WTC11 (cell line): ENCODE measurements at regions not wholly inside any gene's neighbourhood (a gene's known extent, or its start where the extent isn't known, plus 50 kb on each side); places are given as distances from the start of the nearest gene placed in this dataset.

Source experiments
- ATF1 ChIP-seq: sonication (generic); formaldehyde crosslinking; IDR thresholded peaks from 2 replicates; pipeline ENCODE4 v1.8.1; 2023; ENCODE audit warnings: mild to moderate bottlenecking, moderate library complexity, missing genetic modification reagents
- CREM ChIP-seq: sonication (generic); formaldehyde crosslinking; IDR thresholded peaks from 2 replicates; pipeline ENCODE4 v1.8.1; 2022; ENCODE audit warnings: mild to moderate bottlenecking, missing genetic modification reagents, moderate library complexity
- KAT7 ChIP-seq: sonication (generic); formaldehyde crosslinking; IDR thresholded peaks from 2 replicates; pipeline ENCODE4 v1.8.1; 2023; ENCODE audit warnings: missing genetic modification reagents, mild to moderate bottlenecking, borderline replicate concordance
- NFYB ChIP-seq: sonication (generic); formaldehyde crosslinking; conservative IDR thresholded peaks from 2 replicates; pipeline ENCODE4 v1.8.0; 2022; ENCODE audit warnings: low read depth, missing genetic modification reagents
- ZNF138 ChIP-seq: sonication (generic); formaldehyde crosslinking; conservative IDR thresholded peaks from 2 replicates; pipeline ENCODE4 v1.8.1; 2022; ENCODE audit warnings: mild to moderate bottlenecking, moderate library complexity, missing genetic modification reagents
- TF ChIP-seq, protein P1 (sequence below): sonication (generic); formaldehyde crosslinking; IDR thresholded peaks from 2 replicates; pipeline ENCODE4 v1.8.0; 2022; ENCODE audit warnings: mild to moderate bottlenecking, missing genetic modification reagents
- TF ChIP-seq, protein P2 (sequence below): fragments of 200-600 bp; IDR thresholded peaks from 2 replicates; pipeline ENCODE4 v1.8.0; 2022; ENCODE audit warnings: antibody characterized with exemption
- TF ChIP-seq, protein P3 (sequence below): sonication (generic); formaldehyde crosslinking; IDR thresholded peaks from 2 replicates; pipeline ENCODE4 v1.8.1; 2023; ENCODE audit warnings: mild to moderate bottlenecking, missing genetic modification reagents, moderate library complexity
- TF ChIP-seq, protein P4 (sequence below): sonication (generic); formaldehyde crosslinking; IDR thresholded peaks from 2 replicates; pipeline ENCODE4 v1.8.1; 2022; ENCODE audit warnings: mild to moderate bottlenecking, missing genetic modification reagents, moderate library complexity, borderline replicate concordance
- TF ChIP-seq, protein P5 (sequence below): fragments of 250-450 bp; sonication (Bioruptor Pico); IDR thresholded peaks from 2 replicates; pipeline ENCODE4 v1.9.0; 2021; ENCODE audit warnings: mild to moderate bottlenecking, borderline replicate concordance

DNA sequence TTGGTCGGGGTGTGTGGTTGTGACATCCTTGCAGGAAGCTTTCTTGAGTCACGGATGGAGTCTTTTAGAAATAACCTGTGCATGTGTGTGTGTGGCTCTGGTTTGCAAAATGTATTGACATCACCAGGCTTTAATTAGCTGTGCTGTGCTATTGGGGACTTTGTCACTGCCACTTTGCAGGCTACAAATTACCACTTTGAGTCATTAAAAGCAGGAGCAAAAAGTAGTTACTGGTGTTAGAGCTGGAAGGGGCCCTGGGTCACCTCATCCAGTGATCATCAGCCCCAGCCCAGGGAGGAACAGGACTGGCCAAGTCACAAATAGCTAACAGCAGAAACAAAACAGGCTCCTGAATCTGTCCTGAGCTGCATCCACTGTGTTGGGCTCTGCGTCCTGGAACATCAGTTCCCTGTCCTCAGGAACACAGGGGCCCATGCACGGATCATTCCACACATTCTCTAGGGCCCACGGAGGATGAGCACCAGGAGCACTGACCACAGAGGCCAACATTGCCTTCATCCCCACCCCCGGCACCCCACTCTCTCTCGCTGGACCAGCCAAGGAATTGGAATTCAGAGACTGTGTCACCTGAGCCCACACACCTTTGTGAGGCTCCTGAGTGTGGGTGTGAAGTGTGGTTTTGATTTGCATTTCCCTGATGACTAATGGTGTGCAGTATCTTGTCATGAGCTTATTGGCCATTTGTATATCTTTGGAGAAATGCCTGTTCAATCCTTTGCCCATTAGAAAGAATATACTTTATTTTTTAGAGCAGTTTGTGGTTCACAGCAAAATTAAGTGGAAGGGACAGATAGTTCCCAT lies 280.1 kb upstream of the C1orf174 start:
- TF ChIP-seq, protein P1, sequence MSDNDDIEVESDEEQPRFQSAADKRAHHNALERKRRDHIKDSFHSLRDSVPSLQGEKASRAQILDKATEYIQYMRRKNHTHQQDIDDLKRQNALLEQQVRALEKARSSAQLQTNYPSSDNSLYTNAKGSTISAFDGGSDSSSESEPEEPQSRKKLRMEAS (CRISPR knock-in tag), result no peak
- TF ChIP-seq, protein P2, sequence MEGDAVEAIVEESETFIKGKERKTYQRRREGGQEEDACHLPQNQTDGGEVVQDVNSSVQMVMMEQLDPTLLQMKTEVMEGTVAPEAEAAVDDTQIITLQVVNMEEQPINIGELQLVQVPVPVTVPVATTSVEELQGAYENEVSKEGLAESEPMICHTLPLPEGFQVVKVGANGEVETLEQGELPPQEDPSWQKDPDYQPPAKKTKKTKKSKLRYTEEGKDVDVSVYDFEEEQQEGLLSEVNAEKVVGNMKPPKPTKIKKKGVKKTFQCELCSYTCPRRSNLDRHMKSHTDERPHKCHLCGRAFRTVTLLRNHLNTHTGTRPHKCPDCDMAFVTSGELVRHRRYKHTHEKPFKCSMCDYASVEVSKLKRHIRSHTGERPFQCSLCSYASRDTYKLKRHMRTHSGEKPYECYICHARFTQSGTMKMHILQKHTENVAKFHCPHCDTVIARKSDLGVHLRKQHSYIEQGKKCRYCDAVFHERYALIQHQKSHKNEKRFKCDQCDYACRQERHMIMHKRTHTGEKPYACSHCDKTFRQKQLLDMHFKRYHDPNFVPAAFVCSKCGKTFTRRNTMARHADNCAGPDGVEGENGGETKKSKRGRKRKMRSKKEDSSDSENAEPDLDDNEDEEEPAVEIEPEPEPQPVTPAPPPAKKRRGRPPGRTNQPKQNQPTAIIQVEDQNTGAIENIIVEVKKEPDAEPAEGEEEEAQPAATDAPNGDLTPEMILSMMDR, result no peak
- TF ChIP-seq NFYB (CRISPR knock-in tag) (no peak), ATF1 (no peak), CREM (CRISPR knock-in tag) (no peak), ZNF138 (CRISPR knock-in tag) (no peak), KAT7 (CRISPR knock-in tag) (no peak)
- TF ChIP-seq, protein P3, sequence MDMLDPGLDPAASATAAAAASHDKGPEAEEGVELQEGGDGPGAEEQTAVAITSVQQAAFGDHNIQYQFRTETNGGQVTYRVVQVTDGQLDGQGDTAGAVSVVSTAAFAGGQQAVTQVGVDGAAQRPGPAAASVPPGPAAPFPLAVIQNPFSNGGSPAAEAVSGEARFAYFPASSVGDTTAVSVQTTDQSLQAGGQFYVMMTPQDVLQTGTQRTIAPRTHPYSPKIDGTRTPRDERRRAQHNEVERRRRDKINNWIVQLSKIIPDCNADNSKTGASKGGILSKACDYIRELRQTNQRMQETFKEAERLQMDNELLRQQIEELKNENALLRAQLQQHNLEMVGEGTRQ, result no peak
- TF ChIP-seq, protein P4, sequence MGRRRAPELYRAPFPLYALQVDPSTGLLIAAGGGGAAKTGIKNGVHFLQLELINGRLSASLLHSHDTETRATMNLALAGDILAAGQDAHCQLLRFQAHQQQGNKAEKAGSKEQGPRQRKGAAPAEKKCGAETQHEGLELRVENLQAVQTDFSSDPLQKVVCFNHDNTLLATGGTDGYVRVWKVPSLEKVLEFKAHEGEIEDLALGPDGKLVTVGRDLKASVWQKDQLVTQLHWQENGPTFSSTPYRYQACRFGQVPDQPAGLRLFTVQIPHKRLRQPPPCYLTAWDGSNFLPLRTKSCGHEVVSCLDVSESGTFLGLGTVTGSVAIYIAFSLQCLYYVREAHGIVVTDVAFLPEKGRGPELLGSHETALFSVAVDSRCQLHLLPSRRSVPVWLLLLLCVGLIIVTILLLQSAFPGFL (CRISPR knock-in tag), result no peak
- TF ChIP-seq, protein P5, sequence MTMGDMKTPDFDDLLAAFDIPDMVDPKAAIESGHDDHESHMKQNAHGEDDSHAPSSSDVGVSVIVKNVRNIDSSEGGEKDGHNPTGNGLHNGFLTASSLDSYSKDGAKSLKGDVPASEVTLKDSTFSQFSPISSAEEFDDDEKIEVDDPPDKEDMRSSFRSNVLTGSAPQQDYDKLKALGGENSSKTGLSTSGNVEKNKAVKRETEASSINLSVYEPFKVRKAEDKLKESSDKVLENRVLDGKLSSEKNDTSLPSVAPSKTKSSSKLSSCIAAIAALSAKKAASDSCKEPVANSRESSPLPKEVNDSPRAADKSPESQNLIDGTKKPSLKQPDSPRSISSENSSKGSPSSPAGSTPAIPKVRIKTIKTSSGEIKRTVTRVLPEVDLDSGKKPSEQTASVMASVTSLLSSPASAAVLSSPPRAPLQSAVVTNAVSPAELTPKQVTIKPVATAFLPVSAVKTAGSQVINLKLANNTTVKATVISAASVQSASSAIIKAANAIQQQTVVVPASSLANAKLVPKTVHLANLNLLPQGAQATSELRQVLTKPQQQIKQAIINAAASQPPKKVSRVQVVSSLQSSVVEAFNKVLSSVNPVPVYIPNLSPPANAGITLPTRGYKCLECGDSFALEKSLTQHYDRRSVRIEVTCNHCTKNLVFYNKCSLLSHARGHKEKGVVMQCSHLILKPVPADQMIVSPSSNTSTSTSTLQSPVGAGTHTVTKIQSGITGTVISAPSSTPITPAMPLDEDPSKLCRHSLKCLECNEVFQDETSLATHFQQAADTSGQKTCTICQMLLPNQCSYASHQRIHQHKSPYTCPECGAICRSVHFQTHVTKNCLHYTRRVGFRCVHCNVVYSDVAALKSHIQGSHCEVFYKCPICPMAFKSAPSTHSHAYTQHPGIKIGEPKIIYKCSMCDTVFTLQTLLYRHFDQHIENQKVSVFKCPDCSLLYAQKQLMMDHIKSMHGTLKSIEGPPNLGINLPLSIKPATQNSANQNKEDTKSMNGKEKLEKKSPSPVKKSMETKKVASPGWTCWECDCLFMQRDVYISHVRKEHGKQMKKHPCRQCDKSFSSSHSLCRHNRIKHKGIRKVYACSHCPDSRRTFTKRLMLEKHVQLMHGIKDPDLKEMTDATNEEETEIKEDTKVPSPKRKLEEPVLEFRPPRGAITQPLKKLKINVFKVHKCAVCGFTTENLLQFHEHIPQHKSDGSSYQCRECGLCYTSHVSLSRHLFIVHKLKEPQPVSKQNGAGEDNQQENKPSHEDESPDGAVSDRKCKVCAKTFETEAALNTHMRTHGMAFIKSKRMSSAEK (CRISPR knock-in tag), result no peak
